NCI-H1092 (cell line): ENCODE measurements at regions not wholly inside any gene's neighbourhood (a gene's known extent, or its start where the extent isn't known, plus 50 kb on each side); places are given as distances from the start of the nearest gene placed in this dataset.

Experiments
- DNase-seq: peaks from one replicate; lab custom pipeline; 2025; lab: John Stamatoyannopoulos, UW

DNA sequence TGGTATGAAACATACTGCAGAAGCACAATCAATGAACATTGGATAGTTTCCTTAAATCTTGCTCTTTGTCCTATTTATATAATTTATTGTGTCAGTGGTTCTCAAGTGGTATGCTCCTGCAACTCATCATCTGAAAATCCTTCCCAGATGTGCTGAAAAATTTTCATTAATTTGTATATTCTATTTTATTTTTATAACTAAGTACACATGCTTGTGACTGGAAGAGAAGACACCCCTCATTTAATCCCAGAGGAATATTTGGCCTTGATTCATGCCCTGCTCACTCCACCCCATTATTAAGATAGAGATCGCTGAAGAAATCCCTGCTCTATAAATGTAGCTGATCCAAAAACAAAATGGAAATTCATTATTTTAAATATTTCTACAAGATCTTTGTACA, 870.5 kb upstream of the CXADR start:
- no peak for DNase-seq

DNA sequence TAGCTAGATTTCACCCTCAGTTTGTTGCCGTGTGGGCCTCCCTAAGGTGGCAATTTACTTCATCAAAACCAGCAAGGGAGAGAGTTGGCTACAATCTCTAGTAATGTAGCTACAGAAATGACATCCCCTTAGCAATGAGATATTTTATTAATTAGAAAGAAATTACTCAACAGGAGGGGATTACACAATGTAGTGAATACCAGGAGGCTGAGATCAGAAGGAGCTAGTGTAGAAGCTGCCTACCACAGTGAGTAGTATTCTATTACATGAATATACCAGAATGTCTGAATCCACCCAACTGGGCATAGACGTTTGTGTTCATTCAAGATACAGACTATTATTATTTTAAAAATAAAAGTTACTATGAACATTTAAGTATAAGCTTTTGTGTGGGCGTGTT, 868.2 kb upstream of the CXADR start:
- DNase-seq, result no peak

DNA sequence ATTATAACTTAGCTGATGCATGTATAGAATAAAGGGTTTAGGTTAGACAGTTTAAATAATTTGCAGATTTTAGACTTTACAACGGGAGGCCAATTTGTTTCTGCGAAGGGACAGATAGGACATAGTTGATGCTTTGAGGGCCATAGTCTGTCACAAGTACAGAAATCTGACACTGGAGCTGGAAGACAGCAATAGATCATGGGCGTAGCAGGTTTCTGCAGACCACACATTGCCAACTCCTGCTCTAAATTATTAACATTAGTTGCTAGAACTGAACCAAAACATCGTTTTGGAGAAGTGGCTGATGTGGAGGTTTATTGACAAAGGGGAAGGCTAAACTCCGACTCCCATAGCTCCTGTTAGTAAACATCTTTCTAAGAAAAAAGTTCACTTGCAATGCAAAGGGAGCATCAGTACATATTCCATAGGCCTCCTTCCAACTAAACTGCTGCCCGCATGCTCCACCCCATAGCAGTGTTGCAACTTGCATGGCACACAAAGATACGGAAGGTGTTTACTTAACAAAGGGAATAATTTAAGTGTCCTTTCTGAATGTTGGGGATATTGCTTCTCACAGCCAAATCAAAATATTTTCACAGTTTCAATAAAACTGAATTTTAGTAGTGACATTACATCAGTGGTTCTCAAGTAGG, 862.0 kb upstream of the CXADR start:
- DNase-seq, result no peak

GRCh38 chr21:16651956-16652355, 860.9 kb upstream of the CXADR start:
- no peak for DNase-seq

- DNase-seq, result no peak
Observed at GRCh38 chr21:16663436-16663835, 849.4 kb upstream of the CXADR start.

DNA sequence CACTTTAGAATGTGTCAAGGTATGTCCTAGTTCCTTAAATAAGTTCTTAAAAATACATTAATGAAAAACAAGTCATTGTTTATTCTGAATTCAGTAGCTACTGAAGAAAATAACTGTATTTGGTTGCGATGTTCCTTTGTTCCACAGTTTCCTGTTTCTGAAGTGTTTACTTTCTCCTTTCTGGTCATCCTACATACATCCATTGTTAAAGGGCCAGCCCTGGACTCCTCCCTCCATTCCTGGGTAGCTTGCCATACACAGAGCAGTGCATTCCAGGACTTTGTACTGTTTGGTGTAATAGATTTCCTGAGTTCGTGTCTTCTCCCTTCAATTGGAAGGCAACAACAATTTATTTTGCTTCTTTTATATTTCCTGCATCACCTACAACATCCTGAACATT, 845.4 kb upstream of the CXADR start:
- DNase-seq, result no peak

- DNase-seq, result no peak
Observed at GRCh38 chr21:16674949-16675348, 837.9 kb upstream of the CXADR start.

DNA sequence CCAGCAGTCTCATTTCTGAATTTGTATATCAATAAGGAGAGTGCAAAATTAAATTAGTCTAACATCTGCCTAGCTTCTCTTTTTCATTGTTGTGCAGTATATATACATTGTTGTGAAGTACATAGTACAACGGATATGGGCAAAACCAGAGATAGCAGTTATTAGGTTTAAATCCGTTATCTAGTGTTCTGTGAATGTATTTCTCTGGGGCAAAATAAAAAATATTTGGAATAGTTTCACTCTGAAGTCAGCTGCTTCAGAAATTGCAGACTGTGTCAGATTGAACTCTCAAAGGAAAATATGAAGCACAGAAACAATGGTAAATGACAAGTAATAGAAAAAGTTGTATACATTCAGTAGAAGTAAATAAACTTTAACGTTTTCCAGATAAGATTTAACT, 836.5 kb upstream of the CXADR start:
- DNase-seq, result no peak

- DNase-seq, result peak; percentile 57
Observed at GRCh38 chr21:16678429-16679160, 834.2 kb upstream of the CXADR start.

DNA sequence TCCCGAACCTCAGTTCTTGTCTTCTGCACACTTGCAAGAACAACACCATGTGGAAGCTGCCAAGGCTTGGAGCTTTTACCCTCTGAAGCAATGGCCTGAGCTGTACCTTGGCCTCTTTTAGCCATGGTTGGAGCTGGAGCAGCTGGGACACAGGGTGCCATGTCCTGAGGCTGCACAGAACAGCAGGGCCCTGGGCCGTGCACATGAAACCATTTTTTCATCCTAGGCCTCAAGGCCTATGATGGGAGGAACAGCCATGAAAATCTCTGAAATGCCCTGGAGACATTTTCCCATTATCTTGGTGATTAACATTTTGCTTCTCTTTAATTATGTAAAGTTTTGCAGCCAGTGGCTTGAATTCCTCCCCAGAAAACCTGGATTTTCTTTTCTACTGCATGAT, 817.8 kb upstream of the CXADR start:
- DNase-seq, result no peak

GRCh38 chr21:16707274-16707673, 805.6 kb upstream of the CXADR start:
- DNase-seq, result no peak

GRCh38 chr21:16708101-16708835, 804.6 kb upstream of the CXADR start:
- no peak for DNase-seq

- no peak for DNase-seq
Observed at GRCh38 chr21:16709866-16710550, 802.8 kb upstream of the CXADR start.

- DNase-seq, result no peak
Observed at GRCh38 chr21:16711757-16712156, 801.1 kb upstream of the CXADR start.

DNA sequence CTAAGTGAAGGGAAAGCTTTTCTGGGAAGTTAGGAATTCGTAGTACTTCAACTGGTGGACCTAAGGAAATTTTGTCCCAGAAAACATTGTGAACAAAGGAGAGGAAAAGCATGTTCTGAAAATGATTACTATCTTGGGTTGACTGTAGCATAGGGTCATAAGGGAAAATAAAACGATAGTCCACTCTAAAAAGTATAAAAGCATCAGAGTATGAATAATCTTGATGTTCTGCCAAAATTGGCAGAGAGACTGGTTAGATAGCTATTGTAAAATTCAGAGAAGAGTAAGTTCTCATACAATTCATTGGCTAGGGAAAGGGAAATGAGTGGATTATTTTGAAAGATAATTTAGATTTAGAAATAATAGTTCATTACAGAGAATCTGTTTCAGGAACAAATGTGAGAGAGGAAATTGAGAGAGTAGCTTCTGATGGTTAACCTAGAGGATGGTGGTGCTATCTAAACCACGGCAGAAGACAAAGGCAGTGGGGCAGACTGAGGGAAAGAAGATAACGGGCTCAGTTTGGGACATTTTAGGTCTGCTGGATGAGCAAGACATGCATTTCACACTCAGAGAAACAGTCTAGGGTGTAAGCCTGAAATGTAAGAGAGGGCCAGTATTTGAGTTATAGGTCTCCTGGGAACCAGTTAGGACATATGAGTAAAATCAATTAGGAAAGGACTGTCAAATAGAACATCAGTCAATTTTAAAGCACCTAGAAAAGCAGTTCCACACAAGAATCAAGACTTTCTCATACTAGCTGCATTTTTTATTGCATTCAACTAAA, 799.3 kb upstream of the CXADR start:
- no peak for DNase-seq

DNA sequence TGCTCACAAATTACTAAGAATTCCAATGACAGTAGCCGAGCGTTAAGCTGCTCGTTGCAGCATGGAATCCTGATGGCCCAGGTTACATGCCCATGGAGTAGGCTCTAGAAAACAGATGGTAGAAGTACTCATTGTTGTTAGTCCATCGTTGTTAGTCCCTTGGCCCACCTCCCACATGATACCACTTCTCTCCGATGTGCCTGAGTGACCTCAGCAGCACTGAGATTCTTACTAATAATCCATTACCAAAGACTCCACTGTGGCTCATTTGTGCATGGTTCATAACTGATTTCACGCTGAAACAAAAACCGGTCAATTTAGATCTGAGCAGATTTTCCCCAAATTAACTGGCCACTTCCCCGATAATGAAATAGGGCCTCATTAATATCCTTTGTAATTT, 772.3 kb upstream of the CXADR start:
- DNase-seq, result no peak

DNA sequence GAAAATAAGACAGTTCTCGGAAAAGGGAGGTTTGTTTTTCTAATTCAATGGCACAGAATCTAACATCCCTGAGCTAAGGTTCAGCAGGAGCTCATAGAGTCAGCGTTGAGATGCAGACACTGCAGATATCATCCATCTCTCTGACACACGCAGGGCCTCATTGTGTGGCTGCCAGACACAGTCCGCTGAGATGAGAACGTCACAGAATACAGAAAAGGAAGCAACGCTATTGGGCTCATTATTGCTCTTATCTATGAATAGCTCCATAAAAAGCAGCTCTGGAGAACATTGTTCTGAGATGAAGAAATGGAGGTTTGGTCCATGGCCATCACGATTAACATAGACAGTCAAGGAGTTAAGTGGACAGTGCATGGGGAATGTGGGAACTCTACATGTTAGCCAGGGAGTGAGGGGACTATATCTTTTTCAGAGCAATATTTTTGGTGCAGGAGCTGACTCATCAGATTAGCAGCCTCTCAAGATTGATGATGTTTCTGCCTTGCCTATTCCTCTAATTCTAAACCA, 771.6 kb upstream of the CXADR start:
- no peak for DNase-seq

DNA sequence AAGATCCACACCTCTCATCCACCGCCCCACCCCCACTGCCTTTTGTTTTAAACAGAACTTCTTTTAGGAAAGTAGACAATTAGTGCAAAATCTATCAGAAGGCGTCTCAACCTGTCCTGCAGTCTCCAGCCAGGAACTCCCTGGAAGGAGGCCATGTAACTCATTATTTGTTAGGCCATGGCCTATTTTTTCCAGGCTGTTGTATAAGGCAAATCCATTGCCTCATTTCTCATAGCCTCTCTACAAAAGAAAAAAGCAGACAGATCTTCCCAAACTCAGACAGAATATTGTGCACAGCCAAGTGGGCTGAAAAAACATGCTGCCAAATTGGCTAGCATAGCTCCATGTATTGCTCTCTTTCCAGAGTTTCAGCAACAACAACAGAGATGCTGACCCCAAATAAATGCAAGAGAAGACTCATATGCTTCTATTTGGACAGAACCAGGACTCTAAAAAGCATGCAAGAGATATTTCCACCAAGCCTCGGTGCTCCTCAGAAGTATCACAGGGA, 770.7 kb upstream of the CXADR start:
- DNase-seq, result no peak

DNA sequence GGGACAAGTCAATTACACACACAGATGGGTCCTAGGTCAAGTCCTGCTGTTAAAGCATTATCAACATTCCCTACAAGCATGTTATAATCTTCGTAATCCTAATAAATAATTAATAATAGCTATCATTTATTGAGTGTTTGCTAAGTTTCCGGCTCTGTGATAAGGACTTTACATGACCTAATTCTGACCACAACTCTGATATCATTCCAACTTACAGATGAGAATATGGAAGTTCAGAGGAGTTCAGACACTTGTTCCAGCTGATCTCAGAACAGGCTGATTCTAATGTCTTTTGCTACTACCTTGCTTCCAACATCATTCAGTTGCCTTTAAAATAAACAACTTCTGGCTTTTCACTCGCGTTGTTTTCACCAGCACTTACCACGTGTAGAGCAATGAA, 770.1 kb upstream of the CXADR start:
- DNase-seq, result no peak

GRCh38 chr21:16743317-16743716, 769.5 kb upstream of the CXADR start:
- DNase-seq, result no peak

DNA sequence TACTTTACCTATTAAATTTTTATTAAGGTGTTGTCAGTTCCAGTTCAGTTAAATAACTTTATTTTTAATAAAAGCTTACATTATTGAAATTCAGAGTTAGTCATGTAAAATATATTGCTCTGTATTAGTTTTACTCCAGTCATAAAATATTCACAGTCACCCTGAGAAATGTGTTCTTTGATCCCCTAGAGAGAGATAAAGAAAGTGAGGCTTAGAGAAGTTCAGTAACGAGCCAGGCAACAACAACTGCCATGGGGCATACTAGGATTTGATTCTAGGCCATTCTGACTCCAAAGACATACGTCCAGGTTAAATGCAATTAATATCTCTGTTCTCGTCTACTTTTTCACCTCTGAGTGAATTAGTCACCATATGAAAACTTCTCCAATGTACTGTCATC, 761.9 kb upstream of the CXADR start:
- DNase-seq, result no peak
